GM18519 (cell line): ENCODE measurements at regions not wholly inside any gene's neighbourhood (a gene's known extent, or its start where the extent isn't known, plus 50 kb on each side); places are given as distances from the start of the nearest gene placed in this dataset.

Experiments
- ATAC-seq: cut with Tn5 transposase; IDR thresholded peaks from one replicate; pipeline ENCODE4 v1.9.1; 2021; ENCODE audit warnings: mild to moderate bottlenecking, moderate library complexity; ENCODE audit not compliant: unreplicated experiment, low FRiP score

- ATAC-seq, result no peak
Observed at GRCh38 chr17:69928611-69929010, 146.4 kb upstream of the KCNJ16 start.

- no peak for ATAC-seq
Observed at GRCh38 chr17:69936996-69937395, 138.0 kb upstream of the KCNJ16 start.

- no peak for ATAC-seq
Observed at GRCh38 chr17:69943058-69943457, 132.0 kb upstream of the KCNJ16 start.

DNA sequence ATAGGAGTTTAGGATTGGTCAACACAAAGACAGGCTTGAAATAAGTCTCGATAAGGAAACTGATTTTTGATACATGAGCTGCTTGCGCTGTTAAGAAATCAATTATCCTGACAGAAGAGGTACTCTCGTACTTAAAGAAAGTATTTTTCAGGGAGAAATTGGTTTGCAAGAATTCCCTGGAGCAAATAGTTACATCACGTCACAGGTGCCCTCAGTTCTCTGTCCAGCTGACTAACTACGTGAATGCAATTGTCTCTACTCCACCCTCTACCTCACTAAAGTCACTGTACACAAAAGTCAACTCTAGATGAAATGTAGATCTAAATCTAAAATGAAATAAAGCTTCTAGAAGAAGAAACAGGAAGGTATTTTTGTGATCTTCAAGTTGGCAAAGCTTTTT lies 130.6 kb upstream of the KCNJ16 start:
- no peak for ATAC-seq

- ATAC-seq, result no peak
Observed at GRCh38 chr17:69945698-69946185, 129.3 kb upstream of the KCNJ16 start.

DNA sequence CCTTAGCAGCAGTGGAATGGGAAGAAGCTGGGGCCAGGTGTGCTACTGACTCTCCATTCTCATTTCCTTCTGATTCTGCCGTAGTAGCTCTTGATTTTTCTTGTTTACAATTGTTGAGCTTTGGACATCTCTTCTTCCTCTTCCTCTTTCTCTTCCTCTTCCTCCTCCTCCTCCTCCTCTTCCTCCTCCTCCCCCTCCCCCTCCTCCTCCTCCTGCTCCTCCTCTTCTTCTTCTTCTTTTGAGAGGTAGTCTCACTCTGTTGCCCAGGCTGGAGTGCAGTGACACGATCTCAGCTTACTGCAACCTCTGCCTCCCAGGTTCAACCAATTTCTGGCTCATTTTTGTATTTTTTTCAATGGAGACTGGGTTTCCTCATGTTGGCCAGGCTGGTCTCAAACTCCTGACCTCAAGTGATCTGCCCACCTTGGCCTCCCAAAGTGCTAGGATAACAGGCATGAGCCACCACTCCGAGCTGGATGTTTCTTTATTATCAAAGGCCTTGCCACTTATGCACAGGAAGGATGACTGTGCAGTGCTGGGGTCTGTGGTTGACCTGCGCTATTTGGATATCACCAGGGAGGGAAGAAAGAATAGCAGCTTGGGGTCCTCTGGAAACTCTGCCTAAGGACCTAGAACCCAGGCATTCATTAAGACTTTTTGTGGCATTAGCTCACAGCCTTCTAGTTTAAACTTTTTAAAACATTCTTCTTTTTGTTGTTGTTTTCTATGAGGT lies 127.8 kb upstream of the KCNJ16 start:
- ATAC-seq, result no peak

GRCh38 chr17:69948406-69948805 lies 126.6 kb upstream of the KCNJ16 start:
- ATAC-seq, result no peak

- no peak for ATAC-seq
Observed at GRCh38 chr17:69949496-69949895, 125.5 kb upstream of the KCNJ16 start.

DNA sequence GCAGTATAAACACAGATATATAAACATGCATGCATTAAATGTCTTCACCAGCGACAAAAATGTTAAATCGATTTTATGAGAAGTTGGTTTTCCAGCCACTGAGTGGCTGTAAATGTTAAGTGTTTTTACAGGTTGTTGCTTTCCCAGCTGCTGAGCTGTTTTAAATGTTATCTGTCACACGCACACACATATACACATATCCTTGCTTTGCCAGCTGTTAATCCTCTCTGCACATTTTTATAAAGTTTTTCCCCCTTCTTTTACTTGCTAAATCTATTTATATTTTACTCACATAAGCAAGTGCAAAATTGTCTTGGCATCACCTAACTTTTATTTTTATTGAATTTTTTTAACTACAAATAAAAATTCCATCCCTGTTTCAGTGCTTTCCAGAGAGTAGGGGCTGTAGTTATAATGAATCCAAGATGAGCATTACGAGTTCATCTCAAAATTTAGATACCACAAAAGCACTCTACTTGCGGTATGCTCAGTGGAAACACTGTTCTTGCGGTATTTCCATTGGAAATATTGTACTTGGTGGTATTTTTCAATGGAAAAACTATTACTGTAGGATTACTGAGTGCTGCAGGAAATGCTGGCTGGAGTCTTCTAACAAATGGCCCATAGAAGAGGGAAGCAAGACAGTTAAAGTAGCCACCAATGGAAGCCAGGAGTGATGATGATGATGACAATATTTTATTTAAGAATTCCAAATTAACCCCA lies 124.9 kb upstream of the KCNJ16 start:
- ATAC-seq, result no peak

GRCh38 chr17:69950701-69951418 lies 124.2 kb upstream of the KCNJ16 start:
- ATAC-seq, result no peak

DNA sequence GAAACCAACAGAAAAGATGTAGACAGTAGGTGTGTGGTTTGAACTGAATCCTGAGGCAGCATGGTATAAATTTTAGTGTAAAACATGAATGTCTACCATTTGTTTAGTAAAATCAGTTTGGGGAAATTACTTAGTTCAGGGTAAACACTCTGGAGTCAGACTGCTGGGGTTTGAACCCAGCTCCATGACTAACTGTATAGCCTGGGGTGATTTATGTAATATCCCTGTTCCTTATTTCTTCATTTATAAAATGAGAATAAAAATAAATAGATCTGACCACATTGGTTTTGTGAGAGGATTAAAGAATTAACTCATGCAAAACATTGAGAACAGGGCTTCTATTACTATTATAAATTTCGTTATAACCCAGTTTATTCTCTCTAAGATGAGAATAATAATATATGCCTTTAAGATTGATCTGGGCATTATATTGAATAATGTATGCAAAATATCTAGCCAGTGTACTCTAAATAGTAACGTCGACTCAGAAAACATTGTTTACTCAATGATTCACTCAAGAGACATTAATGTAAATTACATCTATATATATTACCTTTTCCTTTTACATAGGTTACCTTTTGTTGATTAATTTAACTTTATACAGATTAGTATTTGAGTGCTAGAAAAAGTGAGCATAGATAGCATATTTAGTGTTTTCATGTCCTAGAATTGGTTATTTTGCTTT lies 120.6 kb upstream of the KCNJ16 start:
- no peak for ATAC-seq

DNA sequence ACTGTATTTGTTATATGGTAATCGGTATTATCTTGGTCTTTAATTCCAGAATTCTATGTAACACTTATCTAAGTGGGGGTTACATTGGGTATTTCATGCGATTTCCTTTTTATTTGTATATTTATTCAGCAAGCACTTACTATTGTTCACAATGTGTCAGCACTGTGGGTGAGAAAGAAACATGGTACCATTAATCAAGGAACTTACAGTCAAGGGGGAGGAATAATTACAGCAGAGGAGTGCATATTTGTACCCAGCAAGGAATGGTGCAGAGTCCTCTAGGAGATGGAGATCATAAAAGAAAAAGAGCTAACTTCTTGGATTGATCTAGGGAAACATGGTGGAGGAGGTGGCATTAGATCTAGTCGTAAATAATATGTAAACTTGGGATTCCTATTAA lies 117.0 kb upstream of the KCNJ16 start:
- no peak for ATAC-seq

DNA sequence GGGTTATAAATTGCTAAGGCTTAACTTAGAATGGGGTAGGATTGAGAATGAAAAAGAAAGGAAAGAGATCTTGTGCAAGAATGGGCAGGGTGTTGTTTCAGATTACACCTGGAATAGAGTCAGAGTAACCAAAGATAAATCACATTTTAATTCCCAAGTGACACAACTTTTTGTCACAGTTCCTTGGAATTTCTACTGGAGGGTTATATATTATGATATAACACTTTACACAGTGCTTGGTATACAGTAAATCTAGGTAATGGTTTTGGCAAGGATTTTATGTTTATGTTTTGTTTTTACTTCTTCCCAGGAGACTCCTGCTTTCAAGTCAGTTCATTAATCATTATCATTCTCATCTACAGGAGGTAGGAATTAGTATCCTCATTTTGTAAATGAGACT lies 115.7 kb upstream of the KCNJ16 start:
- no peak for ATAC-seq

GRCh38 chr17:69960755-69961154 lies 114.3 kb upstream of the KCNJ16 start:
- no peak for ATAC-seq

- no peak for ATAC-seq
Observed at GRCh38 chr17:69961501-69962145, 113.4 kb upstream of the KCNJ16 start.

- ATAC-seq, result no peak
Observed at GRCh38 chr17:69962436-69962995, 112.5 kb upstream of the KCNJ16 start.

- ATAC-seq, result no peak
Observed at GRCh38 chr17:69967910-69968411, 107.1 kb upstream of the KCNJ16 start.

- no peak for ATAC-seq
Observed at GRCh38 chr17:69969897-69970296, 105.1 kb upstream of the KCNJ16 start.

DNA sequence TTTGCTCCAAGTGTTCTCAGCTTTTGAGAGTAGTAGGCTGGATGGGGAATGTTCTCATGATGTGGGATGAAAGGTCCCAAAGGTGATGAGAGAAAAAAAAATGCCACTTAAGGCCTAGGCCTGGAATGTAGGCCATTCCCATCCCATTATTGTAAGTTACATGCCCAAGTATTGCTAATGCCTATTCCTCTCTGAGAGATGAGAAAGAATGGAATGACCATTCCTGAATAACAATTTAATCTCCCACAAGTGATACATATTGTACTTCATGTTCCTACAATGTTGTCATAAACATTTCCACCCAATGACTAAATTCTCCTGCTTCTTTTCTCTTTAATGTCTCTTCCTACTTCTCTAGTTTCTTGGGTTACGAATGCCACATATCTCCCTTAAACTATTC lies 102.8 kb upstream of the KCNJ16 start:
- ATAC-seq, result no peak

GRCh38 chr17:69975808-69976207 lies 99.2 kb upstream of the KCNJ16 start:
- no peak for ATAC-seq
